Fibroblast of mammary gland (primary cell): ENCODE measurements at regions not wholly inside any gene's neighbourhood (a gene's known extent, or its start where the extent isn't known, plus 50 kb on each side); places are given as distances from the start of the nearest gene placed in this dataset.

ENCODE experiments used
- DNase-seq: peaks from one replicate; pipeline ENCODE4 v3.0.0-alpha.2; 2010; ENCODE audit warnings: low read depth
- H3K4me3 ChIP-seq: 2 replicates; pipeline ENCODE4 v1.5.1; 2011; ENCODE audit warnings: low read depth, mild to moderate bottlenecking, low read length, moderate library complexity; ENCODE audit not compliant: control insufficient read depth
- CTCF ChIP-seq: conservative IDR thresholded peaks from 2 replicates; pipeline ENCODE4 v1.5.1; 2011; ENCODE audit warnings: low read depth, low read length, inconsistent platforms; ENCODE audit not compliant: control insufficient read depth, insufficient read depth

DNA sequence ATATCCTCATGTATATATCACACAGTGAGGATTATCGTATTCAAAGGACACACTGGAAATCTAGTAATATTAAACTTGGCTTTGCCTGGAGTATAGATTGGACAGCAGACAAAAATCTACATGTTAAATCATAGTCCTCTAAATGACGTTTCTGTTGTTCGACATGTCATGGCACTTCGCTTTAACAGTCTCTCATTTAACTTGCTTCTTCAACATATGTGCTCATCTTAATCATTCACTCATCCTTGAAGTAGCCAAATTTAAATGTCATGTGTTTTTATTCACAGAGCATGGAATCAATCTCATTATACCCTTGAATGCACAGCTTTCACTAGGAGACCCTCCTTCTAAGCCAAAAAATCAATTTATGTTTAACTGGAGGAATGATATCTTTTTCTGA lies 417.0 kb upstream of the CNTN6 start:
- H3K4me3 ChIP-seq = no peak overlapping the region
- no peak for TF ChIP-seq CTCF
- no peak for DNase-seq

DNA sequence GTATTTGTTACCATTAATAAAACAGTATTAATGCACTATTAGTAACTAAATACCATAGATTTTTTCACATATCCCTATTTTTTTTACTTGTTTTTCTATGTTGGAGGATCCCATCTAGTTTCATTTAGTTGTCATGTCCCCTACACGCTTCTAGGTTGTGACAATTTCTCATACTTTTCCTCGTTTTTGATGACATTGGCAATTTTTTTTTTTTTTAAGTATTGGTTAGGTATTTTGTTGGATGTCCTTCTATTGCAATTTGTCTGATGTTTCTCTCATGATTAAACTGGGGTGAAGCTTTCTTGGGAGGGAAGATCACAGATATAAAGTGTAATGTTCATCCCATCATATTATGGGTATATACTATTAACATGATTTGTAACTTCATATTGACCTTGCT lies 409.1 kb upstream of the CNTN6 start:
- no peak overlapping the region for H3K4me3 ChIP-seq
- no peak for DNase-seq
- no peak for TF ChIP-seq CTCF

- DNase-seq = no peak
- TF ChIP-seq CTCF = no peak
- no peak overlapping the region for H3K4me3 ChIP-seq
Observed at GRCh38 chr3:690770-691169, 402.1 kb upstream of the CNTN6 start.

- no peak overlapping the region for H3K4me3 ChIP-seq
- no peak for TF ChIP-seq CTCF
- no peak for DNase-seq
Observed at GRCh38 chr3:700514-700913, 392.3 kb upstream of the CNTN6 start.

DNA sequence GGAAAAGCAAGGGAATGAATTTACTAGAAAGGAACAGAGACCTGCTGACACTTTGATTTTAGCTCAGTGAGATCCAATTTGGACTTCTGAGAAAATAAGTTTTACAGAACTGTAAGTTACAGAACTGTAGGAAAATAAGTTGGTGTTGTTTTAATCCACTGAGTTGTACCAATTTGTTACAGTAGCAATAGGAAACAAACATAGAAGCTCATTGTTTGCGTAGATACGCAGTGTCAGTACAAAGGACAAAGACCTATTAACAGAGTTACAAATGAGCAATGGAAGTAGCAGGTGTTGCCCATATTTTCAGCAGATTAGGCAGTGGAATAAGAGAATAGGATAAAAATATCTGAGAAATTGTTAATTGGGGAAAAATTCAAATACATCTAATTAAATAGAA lies 385.8 kb upstream of the CNTN6 start:
- H3K4me3 ChIP-seq = no peak overlapping the region
- no peak for TF ChIP-seq CTCF
- no peak for DNase-seq

GRCh38 chr3:713006-713621 lies 379.7 kb upstream of the CNTN6 start:
- H3K4me3 ChIP-seq = no peak overlapping the region
- DNase-seq = no peak
- TF ChIP-seq CTCF = no peak
